ENCODE measurements at regions not wholly inside any gene's neighbourhood (a gene's known extent, or its start where the extent isn't known, plus 50 kb on each side); places are given as distances from the start of the nearest gene placed in this dataset.

- no peak for DNase-seq (ENCODE audit: low read depth, low spot score)
- Histone ChIP-seq H3K79me2 (ENCODE audit: control insufficient read depth, insufficient read depth, low read length) (no peaks in the 10 kb centered on the region), H4K20me1 (ENCODE audit: control insufficient read depth, insufficient read depth) (no peaks in the 10 kb centered on the region), H3K4me2 (ENCODE audit: control insufficient read depth, insufficient read depth) (no peak overlapping the region), H3K4me3 (no peak overlapping the region), H3K4me1 (ENCODE audit: control insufficient read depth, insufficient read depth, low read length) (no peaks in the 10 kb centered on the region), H2AFZ (ENCODE audit: control insufficient read depth, low read depth, low read length) (no peak overlapping the region), H3K27ac (ENCODE audit: control insufficient read depth, insufficient read depth) (no peak overlapping the region), H3K27me3 (replicated peaks in 1 of 2; ENCODE audit: control insufficient read depth in 2 of 2, insufficient read depth in 2 of 2, low read length in 1 of 2) (no peaks in the 10 kb centered on the region; a peak in 3 of 4 replicates), H3K9ac (ENCODE audit: control insufficient read depth, insufficient read depth, low read length) (no peak overlapping the region), H3K9me3 (replicated peaks; ENCODE audit: control insufficient read depth, insufficient read depth, low read length) (no peaks in the 10 kb centered on the region), H3K36me3 (ENCODE audit: control insufficient read depth in 2 of 2, insufficient read depth in 2 of 2, low read length in 1 of 2) (no peaks in the 10 kb centered on the region)
- ChIA-PET SMC1A (ENCODE audit: uncharacterized antibody, unreplicated experiment) (no interaction called here), CTCF (no interaction called here), POLR2A (no interaction called here), RAD21 (ENCODE audit: unreplicated experiment) (no interaction called here)
- TF ChIP-seq CBX5 (IDR thresholded peaks at IDR 0.05; ENCODE audit: low read depth) (no peak), E4F1 (IDR thresholded peaks at IDR 0.05; ENCODE audit: borderline replicate concordance, partially characterized antibody) (no peak), ATF7 (IDR thresholded peaks at IDR 0.05; ENCODE audit: low read depth) (no peak), TCF7 (IDR thresholded peaks at IDR 0.05; ENCODE audit: borderline replicate concordance) (no peak), POLR2A (IDR thresholded peaks at IDR 0.05; ENCODE audit: low read depth, low read length) (no peak)
- TF ChIP-seq, protein P1, sequence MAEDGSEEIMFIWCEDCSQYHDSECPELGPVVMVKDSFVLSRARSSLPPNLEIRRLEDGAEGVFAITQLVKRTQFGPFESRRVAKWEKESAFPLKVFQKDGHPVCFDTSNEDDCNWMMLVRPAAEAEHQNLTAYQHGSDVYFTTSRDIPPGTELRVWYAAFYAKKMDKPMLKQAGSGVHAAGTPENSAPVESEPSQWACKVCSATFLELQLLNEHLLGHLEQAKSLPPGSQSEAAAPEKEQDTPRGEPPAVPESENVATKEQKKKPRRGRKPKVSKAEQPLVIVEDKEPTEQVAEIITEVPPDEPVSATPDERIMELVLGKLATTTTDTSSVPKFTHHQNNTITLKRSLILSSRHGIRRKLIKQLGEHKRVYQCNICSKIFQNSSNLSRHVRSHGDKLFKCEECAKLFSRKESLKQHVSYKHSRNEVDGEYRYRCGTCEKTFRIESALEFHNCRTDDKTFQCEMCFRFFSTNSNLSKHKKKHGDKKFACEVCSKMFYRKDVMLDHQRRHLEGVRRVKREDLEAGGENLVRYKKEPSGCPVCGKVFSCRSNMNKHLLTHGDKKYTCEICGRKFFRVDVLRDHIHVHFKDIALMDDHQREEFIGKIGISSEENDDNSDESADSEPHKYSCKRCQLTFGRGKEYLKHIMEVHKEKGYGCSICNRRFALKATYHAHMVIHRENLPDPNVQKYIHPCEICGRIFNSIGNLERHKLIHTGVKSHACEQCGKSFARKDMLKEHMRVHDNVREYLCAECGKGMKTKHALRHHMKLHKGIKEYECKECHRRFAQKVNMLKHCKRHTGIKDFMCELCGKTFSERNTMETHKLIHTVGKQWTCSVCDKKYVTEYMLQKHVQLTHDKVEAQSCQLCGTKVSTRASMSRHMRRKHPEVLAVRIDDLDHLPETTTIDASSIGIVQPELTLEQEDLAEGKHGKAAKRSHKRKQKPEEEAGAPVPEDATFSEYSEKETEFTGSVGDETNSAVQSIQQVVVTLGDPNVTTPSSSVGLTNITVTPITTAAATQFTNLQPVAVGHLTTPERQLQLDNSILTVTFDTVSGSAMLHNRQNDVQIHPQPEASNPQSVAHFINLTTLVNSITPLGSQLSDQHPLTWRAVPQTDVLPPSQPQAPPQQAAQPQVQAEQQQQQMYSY (CRISPR knock-in tag; IDR thresholded peaks at IDR 0.05), result no peak
- TF ChIP-seq, protein P2, sequence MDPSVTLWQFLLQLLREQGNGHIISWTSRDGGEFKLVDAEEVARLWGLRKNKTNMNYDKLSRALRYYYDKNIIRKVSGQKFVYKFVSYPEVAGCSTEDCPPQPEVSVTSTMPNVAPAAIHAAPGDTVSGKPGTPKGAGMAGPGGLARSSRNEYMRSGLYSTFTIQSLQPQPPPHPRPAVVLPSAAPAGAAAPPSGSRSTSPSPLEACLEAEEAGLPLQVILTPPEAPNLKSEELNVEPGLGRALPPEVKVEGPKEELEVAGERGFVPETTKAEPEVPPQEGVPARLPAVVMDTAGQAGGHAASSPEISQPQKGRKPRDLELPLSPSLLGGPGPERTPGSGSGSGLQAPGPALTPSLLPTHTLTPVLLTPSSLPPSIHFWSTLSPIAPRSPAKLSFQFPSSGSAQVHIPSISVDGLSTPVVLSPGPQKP (IDR thresholded peaks at IDR 0.05; ENCODE audit: low read depth, low read length), result no peak
- intact Hi-C loops (cut with micrococcal nuclease; ENCODE audit: unreplicated experiment), result no loop called here
- in situ Hi-C loops (cut with MboI), result no loop called here
- FAIRE-seq, result no peak
- BruUV-seq (replicated peaks), result no TSS peak
- no peak for ATAC-seq
- 3% methylated on average over 4 of the region's 4 CpGs for WGBS (ENCODE audit: insufficient coverage, insufficient replicate concordance, low lambda C conversion rate, missing lambda C conversion rate)
Measured at GRCh38 chr12:111111681-111112080, 191.3 kb upstream of the MYL2 start.
